ENCODE measurements at regions not wholly inside any gene's neighbourhood (a gene's known extent, or its start where the extent isn't known, plus 50 kb on each side); places are given as distances from the start of the nearest gene placed in this dataset.
"Not testable (repeated sequence)": the region's sequence is repeated elsewhere in the genome, so short reads cannot be mapped to it uniquely, and the experiment has no call there.

- no peak for DNase-seq (ENCODE audit: low read depth in 3 of 3, low spot score in 1 of 3)
Observed at GRCh38 chr6:149127212-149127611, 190.3 kb upstream of the TAB2 start.

GRCh38 chr6:149128489-149129145, 188.9 kb upstream of the TAB2 start:
- no peak for DNase-seq (ENCODE audit: low read depth in 3 of 3, low spot score in 1 of 3)

GRCh38 chr6:149129371-149130077, 188.0 kb upstream of the TAB2 start:
- no peak for DNase-seq (ENCODE audit: low read depth in 3 of 3, low spot score in 1 of 3)

GRCh38 chr6:149130090-149130489, 187.4 kb upstream of the TAB2 start:
- DNase-seq (ENCODE audit: low read depth in 3 of 3, low spot score in 1 of 3): no peak

GRCh38 chr6:149130508-149130907, 187.0 kb upstream of the TAB2 start:
- DNase-seq (ENCODE audit: low read depth in 3 of 3, low spot score in 1 of 3): no peak

GRCh38 chr6:149131891-149132290, 185.6 kb upstream of the TAB2 start:
- DNase-seq (ENCODE audit: low read depth in 3 of 3, low spot score in 1 of 3): no peak

- no peak for DNase-seq (ENCODE audit: low read depth in 3 of 3, low spot score in 1 of 3)
Observed at GRCh38 chr6:149132336-149132735, 185.2 kb upstream of the TAB2 start.

GRCh38 chr6:149134511-149134933, 183.0 kb upstream of the TAB2 start:
- no peak for DNase-seq (ENCODE audit: low read depth in 3 of 3, low spot score in 1 of 3)

GRCh38 chr6:149135809-149136208, 181.7 kb upstream of the TAB2 start:
- DNase-seq (ENCODE audit: low read depth in 3 of 3, low spot score in 1 of 3): no peak

- DNase-seq (ENCODE audit: low read depth in 3 of 3, low spot score in 1 of 3): no peak
Observed at GRCh38 chr6:149136273-149136912, 181.1 kb upstream of the TAB2 start.

- no peak for DNase-seq (ENCODE audit: low read depth in 3 of 3, low spot score in 1 of 3)
Observed at GRCh38 chr6:149136913-149137286, 180.6 kb upstream of the TAB2 start.

- DNase-seq (ENCODE audit: low read depth in 3 of 3, low spot score in 1 of 3): no peak
Observed at GRCh38 chr6:149137594-149137993, 179.9 kb upstream of the TAB2 start.

- no peak for DNase-seq (ENCODE audit: low read depth in 3 of 3, low spot score in 1 of 3)
Observed at GRCh38 chr6:149138089-149138488, 179.4 kb upstream of the TAB2 start.

- DNase-seq (ENCODE audit: low read depth in 3 of 3, low spot score in 1 of 3): no peak
Observed at GRCh38 chr6:149138699-149139294, 178.7 kb upstream of the TAB2 start.

GRCh38 chr6:149139782-149140136, 177.8 kb upstream of the TAB2 start:
- DNase-seq (ENCODE audit: low read depth in 3 of 3, low spot score in 1 of 3): no peak

- peak in 1 of 3 donors; percentile 18 for DNase-seq (ENCODE audit: low read depth in 3 of 3, low spot score in 1 of 3)
Observed at GRCh38 chr6:149140137-149140909, 177.2 kb upstream of the TAB2 start.

- DNase-seq (ENCODE audit: low read depth in 3 of 3, low spot score in 1 of 3): no peak
Observed at GRCh38 chr6:149140910-149141290, 176.6 kb upstream of the TAB2 start.

GRCh38 chr6:149142924-149143429, 174.5 kb upstream of the TAB2 start:
- no peak for DNase-seq (ENCODE audit: low read depth in 3 of 3, low spot score in 1 of 3)

GRCh38 chr6:149145800-149146199, 171.7 kb upstream of the TAB2 start:
- DNase-seq (ENCODE audit: low read depth in 3 of 3, low spot score in 1 of 3): not testable (repeated sequence)

- no peak for DNase-seq (ENCODE audit: low read depth in 3 of 3, low spot score in 1 of 3)
Observed at GRCh38 chr6:149147195-149147594, 170.3 kb upstream of the TAB2 start.

Measured in stimulated activated CD4-positive, alpha-beta T cell treated with anti-CD3 and anti-CD28 coated beads, TNF-alpha, amount 100 ng/mL, for 1 hour (primary cell).